CD4-positive, CD25-positive, alpha-beta regulatory T cell (primary cell): ENCODE measurements at regions not wholly inside any gene's neighbourhood (a gene's known extent, or its start where the extent isn't known, plus 50 kb on each side); places are given as distances from the start of the nearest gene placed in this dataset.

Experiments used
- ATAC-seq, 2 donors: fragments of 150-1000 bp; cut with Tn5 transposase; one replicate each; pipeline ENCODE4 v1.10.0; 2021; ENCODE audit warnings: low read depth in 2 of 2, moderate number of reproducible peaks in 2 of 2, moderate library complexity in 1 of 2
- DNase-seq, 3 donors: peaks; one replicate each; pipeline versions ENCODE4 v3.0.0 to v3.0.0-alpha.2; 2012 to 2022; ENCODE audit warnings: mixed read lengths in 1 of 3
- H3K27ac ChIP-seq: one replicate; pipeline ENCODE4 v1.7.0; 2013; ENCODE audit warnings: mild to moderate bottlenecking, low read length; ENCODE audit not compliant: insufficient read depth, poor library complexity, severe bottlenecking
- H3K27me3 ChIP-seq: one replicate; pipeline ENCODE4 v1.7.0; 2013; ENCODE audit warnings: low read length; ENCODE audit not compliant: control insufficient read depth, insufficient read depth
- H3K36me3 ChIP-seq: one replicate; pipeline ENCODE4 v1.7.0; 2013; ENCODE audit warnings: mild to moderate bottlenecking, low read length, moderate library complexity; ENCODE audit not compliant: control insufficient read depth, insufficient read depth
- H3K4me1 ChIP-seq: 2 replicates; pipeline ENCODE4 v1.7.0; 2013; ENCODE audit warnings: mild to moderate bottlenecking, low read length; ENCODE audit not compliant: insufficient read depth, control insufficient read depth, poor library complexity, severe bottlenecking
- H3K4me3 ChIP-seq: one replicate; pipeline ENCODE4 v1.7.0; 2013; ENCODE audit warnings: low read depth, mild to moderate bottlenecking, low read length, moderate library complexity
- H3K9me3 ChIP-seq, 2 experiments: 1 replicate in 1 of 2; 2 replicates in 1 of 2; pipeline ENCODE4 v1.7.0; 2013; ENCODE audit warnings: low read length in 2 of 2, mild to moderate bottlenecking in 1 of 2, moderate library complexity in 1 of 2; ENCODE audit not compliant: control insufficient read depth in 2 of 2
- H3K27ac Mint-ChIP-seq, 3 donors: one replicate each; pipeline ENCODE4 v1.8.0; 2020 to 2022; ENCODE audit warnings: mild to moderate bottlenecking in 3 of 3, mixed read lengths in 3 of 3, moderate library complexity in 2 of 3
- H3K27me3 Mint-ChIP-seq: one replicate; pipeline ENCODE4 v1.8.0; 2022; ENCODE audit warnings: mild to moderate bottlenecking, mixed read lengths
- H3K36me3 Mint-ChIP-seq: one replicate; pipeline ENCODE4 v1.8.0; 2020; ENCODE audit warnings: mixed read lengths
- H3K4me1 Mint-ChIP-seq, 4 donors: one replicate each; pipeline ENCODE4 v1.8.0; 2020 to 2022; ENCODE audit warnings: mixed read lengths in 4 of 4, mild to moderate bottlenecking in 1 of 4
- H3K4me3 Mint-ChIP-seq, 4 donors: one replicate each; pipeline ENCODE4 v1.8.0; 2020 to 2022; ENCODE audit warnings: mild to moderate bottlenecking in 4 of 4, mixed read lengths in 4 of 4, moderate library complexity in 3 of 4
- H3K9me3 Mint-ChIP-seq, 7 donors: one replicate each; pipeline ENCODE4 v1.8.0; 2020 to 2022; ENCODE audit warnings: mixed read lengths in 7 of 7, mild to moderate bottlenecking in 3 of 7, moderate library complexity in 2 of 7

GRCh38 chr12:46470036-46470627 lies 97.6 kb upstream of the SLC38A2 start:
- Mint-ChIP-seq H3K4me1 (peaks cover 5 to 13% (median 8%) of the 10 kb centered on the region in 4 donors), H3K4me3 (no peak overlapping the region), H3K27me3 (peaks cover 6% of the 10 kb centered on the region), H3K27ac (peak overlapping the region in 1 of 3 donors; percentile 63), H3K9me3 (peaks cover 0 to 1% (median 0%) of the 10 kb centered on the region in 7 donors), H3K36me3 (peaks cover 8% of the 10 kb centered on the region)
- no peaks in the 10 kb centered on the region for H3K4me1 ChIP-seq
- no peaks in the 10 kb centered on the region for H3K27me3 ChIP-seq
- H3K9me3 ChIP-seq = no peaks in the 10 kb centered on the region
- H3K27ac ChIP-seq = no peak overlapping the region
- no peak overlapping the region for H3K4me3 ChIP-seq
- peak in 1 of 3 donors; percentile 59 for DNase-seq
- peak; percentile 64 to 71 for ATAC-seq
- H3K36me3 ChIP-seq = no peaks in the 10 kb centered on the region

GRCh38 chr12:46468813-46469212 lies 96.2 kb upstream of the SLC38A2 start:
- Histone ChIP-seq H3K27ac (no peak overlapping the region), H3K4me1 (no peaks in the 10 kb centered on the region), H3K27me3 (no peaks in the 10 kb centered on the region), H3K9me3 (peaks cover 0 to 3% of the 10 kb centered on the region in 2 experiments), H3K36me3 (no peaks in the 10 kb centered on the region), H3K4me3 (no peak overlapping the region)
- Mint-ChIP-seq H3K27me3 (peaks cover 6% of the 10 kb centered on the region), H3K9me3 (peaks cover 0 to 4% (median 0%) of the 10 kb centered on the region in 7 donors), H3K27ac (no peak overlapping the region), H3K36me3 (peaks cover 8% of the 10 kb centered on the region), H3K4me3 (no peak overlapping the region), H3K4me1 (peaks cover 5 to 12% (median 8%) of the 10 kb centered on the region in 4 donors)
- ATAC-seq (no peak), DNase-seq (no peak)

GRCh38 chr12:46468160-46468559 lies 95.6 kb upstream of the SLC38A2 start:
- no peak overlapping the region for H3K27ac Mint-ChIP-seq
- Histone ChIP-seq H3K27ac (no peak overlapping the region), H3K4me3 (no peak overlapping the region), H3K27me3 (no peaks in the 10 kb centered on the region), H3K4me1 (no peaks in the 10 kb centered on the region), H3K36me3 (no peaks in the 10 kb centered on the region), H3K9me3 (peaks cover 0 to 3% of the 10 kb centered on the region in 2 experiments)
- peaks cover 5 to 9% (median 8%) of the 10 kb centered on the region in 4 donors for H3K4me1 Mint-ChIP-seq
- no peak for ATAC-seq
- peaks cover 8% of the 10 kb centered on the region for H3K36me3 Mint-ChIP-seq
- H3K27me3 Mint-ChIP-seq = peaks cover 6% of the 10 kb centered on the region
- no peak for DNase-seq
- no peak overlapping the region for H3K4me3 Mint-ChIP-seq
- peaks cover 0 to 4% (median 0%) of the 10 kb centered on the region in 7 donors for H3K9me3 Mint-ChIP-seq

- Mint-ChIP-seq H3K4me1 (peaks cover 13 to 18% (median 16%) of the 10 kb centered on the region in 4 donors), H3K4me3 (no peak overlapping the region), H3K27me3 (peaks cover 6% of the 10 kb centered on the region), H3K36me3 (peaks cover 8% of the 10 kb centered on the region), H3K27ac (no peak overlapping the region), H3K9me3 (peaks cover 0 to 4% (median 0%) of the 10 kb centered on the region in 7 donors)
- ATAC-seq (no peak), DNase-seq (no peak)
- peaks cover 0 to 3% of the 10 kb centered on the region in 2 experiments for H3K9me3 ChIP-seq
- H3K27me3 ChIP-seq = no peaks in the 10 kb centered on the region
- no peak overlapping the region for H3K27ac ChIP-seq
- H3K4me3 ChIP-seq = no peak overlapping the region
- peaks cover 5% of the 10 kb centered on the region for H3K4me1 ChIP-seq
- H3K36me3 ChIP-seq = no peaks in the 10 kb centered on the region
Measured at GRCh38 chr12:46465307-46465706, 92.7 kb upstream of the SLC38A2 start.

- Histone ChIP-seq H3K4me3 (no peak overlapping the region), H3K9me3 (peaks cover 0 to 3% of the 10 kb centered on the region in 2 experiments), H3K36me3 (no peaks in the 10 kb centered on the region), H3K4me1 (peaks cover 9% of the 10 kb centered on the region), H3K27me3 (no peaks in the 10 kb centered on the region), H3K27ac (no peak overlapping the region)
- H3K4me3 Mint-ChIP-seq = no peak overlapping the region
- H3K4me1 Mint-ChIP-seq = peaks cover 9 to 18% (median 15%) of the 10 kb centered on the region in 4 donors
- peaks cover 0 to 4% (median 0%) of the 10 kb centered on the region in 7 donors for H3K9me3 Mint-ChIP-seq
- no peak overlapping the region for H3K27ac Mint-ChIP-seq
- peaks cover 6% of the 10 kb centered on the region for H3K27me3 Mint-ChIP-seq
- ATAC-seq (no peak), DNase-seq (no peak)
- H3K36me3 Mint-ChIP-seq = peaks cover 4% of the 10 kb centered on the region
Measured at GRCh38 chr12:46464863-46465262, 92.3 kb upstream of the SLC38A2 start.

- Histone ChIP-seq H3K4me3 (no peak overlapping the region), H3K27ac (no peak overlapping the region), H3K27me3 (no peaks in the 10 kb centered on the region), H3K4me1 (peaks cover 25% of the 10 kb centered on the region), H3K36me3 (no peaks in the 10 kb centered on the region), H3K9me3 (peaks cover 0 to 3% of the 10 kb centered on the region in 2 experiments)
- Mint-ChIP-seq H3K27ac (no peak overlapping the region), H3K27me3 (peaks cover 6% of the 10 kb centered on the region), H3K4me1 (peaks cover 13 to 38% (median 27%) of the 10 kb centered on the region in 4 donors), H3K4me3 (no peak overlapping the region), H3K36me3 (peaks cover 4% of the 10 kb centered on the region), H3K9me3 (peaks cover 0 to 4% (median 0%) of the 10 kb centered on the region in 7 donors)
- DNase-seq (no peak), ATAC-seq (no peak)
Measured at GRCh38 chr12:46462641-46463355, 90.2 kb upstream of the SLC38A2 start.

- H3K27me3 ChIP-seq = no peaks in the 10 kb centered on the region
- H3K4me1 ChIP-seq = peaks cover 25% of the 10 kb centered on the region
- H3K27ac ChIP-seq = no peak overlapping the region
- no peak overlapping the region for H3K4me3 ChIP-seq
- H3K9me3 ChIP-seq = peaks cover 0 to 3% of the 10 kb centered on the region in 2 experiments
- ATAC-seq (no peak), DNase-seq (no peak)
- Mint-ChIP-seq H3K4me3 (no peak overlapping the region), H3K27ac (no peak overlapping the region), H3K36me3 (peaks cover 2% of the 10 kb centered on the region), H3K27me3 (peaks cover 6% of the 10 kb centered on the region), H3K9me3 (peaks cover 0 to 4% (median 0%) of the 10 kb centered on the region in 7 donors), H3K4me1 (peaks cover 13 to 42% (median 28%) of the 10 kb centered on the region in 4 donors)
- no peaks in the 10 kb centered on the region for H3K36me3 ChIP-seq
Measured at GRCh38 chr12:46461907-46462640, 89.5 kb upstream of the SLC38A2 start.
